HEK293 (cell line): ENCODE measurements at regions not wholly inside any gene's neighbourhood (a gene's known extent, or its start where the extent isn't known, plus 50 kb on each side); places are given as distances from the start of the nearest gene placed in this dataset.

Experiments used
- CTCF ChIA-PET: fragments of 350-600 bp; formaldehyde crosslinking; extraction: SDS; loops from one replicate; lab custom pipeline; 2021; ENCODE audit warnings: antibody characterized with exemption; lab: Yijun Ruan, JAX
- POLR2A ChIA-PET: fragments of 300-600 bp; formaldehyde crosslinking; extraction: SDS; loops from one replicate; lab custom pipeline; 2020; ENCODE audit warnings: antibody characterized with exemption, inconsistent platforms; lab: Yijun Ruan, JAX
- H3K27ac ChIP-seq: fragments of 200-500 bp; sonication (Bioruptor generic); 2 replicates; pipeline ENCODE4 v1.5.1; 2014; ENCODE audit warnings: low read depth, low read length, control low read depth, inconsistent platforms; ENCODE audit errors: extremely low read depth
- H3K36me3 ChIP-seq, 2 experiments: fragments of 200-500 bp in 1 of 2; sonication (Bioruptor generic) in 1 of 2; 1 replicate in 1 of 2; 2 replicates in 1 of 2; pipeline ENCODE4 v1.5.1; 2014 to 2017; ENCODE audit warnings: inconsistent platforms in 2 of 2, low read length in 2 of 2; ENCODE audit not compliant: control insufficient read depth in 2 of 2, insufficient read depth in 1 of 2
- H3K4me1 ChIP-seq: fragments of 200-500 bp; sonication (Bioruptor generic); 2 replicates; pipeline ENCODE4 v1.5.1; 2014; ENCODE audit warnings: mild to moderate bottlenecking, low read length, inconsistent platforms; ENCODE audit not compliant: control insufficient read depth, insufficient read depth
- H3K4me3 ChIP-seq: 2 replicates; pipeline ENCODE4 v1.5.1; 2011; ENCODE audit warnings: low read depth, mild to moderate bottlenecking, control low read depth, low read length, moderate library complexity
- H3K9me3 ChIP-seq: fragments of 200-500 bp; sonication (Bioruptor generic); 2 replicates; pipeline ENCODE4 v1.5.1; 2014; ENCODE audit warnings: low read depth, low read length, inconsistent platforms; ENCODE audit not compliant: control insufficient read depth, insufficient read depth
- PRDM4 ChIP-seq: fragments of 450-650 bp; formaldehyde crosslinking; IDR thresholded peaks from 2 replicates; pipeline ENCODE4 v1.5.1; 2017; ENCODE audit warnings: missing biosample characterization, missing genetic modification characterization
- REST ChIP-seq: fragments of 450-650 bp; formaldehyde crosslinking; IDR thresholded peaks from 2 replicates; pipeline ENCODE4 v1.5.1; 2016; ENCODE audit warnings: missing biosample characterization, missing genetic modification characterization
- SALL2 ChIP-seq: fragments of 450-650 bp; formaldehyde crosslinking; IDR thresholded peaks from 2 replicates; pipeline ENCODE4 v1.5.0; 2017; ENCODE audit warnings: missing biosample characterization, mild to moderate bottlenecking, missing genetic modification characterization, borderline replicate concordance
- YY1 ChIP-seq: fragments of 450-650 bp; formaldehyde crosslinking; IDR thresholded peaks from 2 replicates; pipeline ENCODE4 v1.5.1; 2018; ENCODE audit warnings: missing biosample characterization, missing genetic modification characterization
- ZFP69B ChIP-seq: fragments of 450-650 bp; formaldehyde crosslinking; IDR thresholded peaks from 2 replicates; pipeline ENCODE4 v1.5.1; 2016; ENCODE audit warnings: missing biosample characterization, missing genetic modification characterization
- ZNF324 ChIP-seq: fragments of 450-650 bp; formaldehyde crosslinking; IDR thresholded peaks from 2 replicates; pipeline ENCODE4 v1.5.1; 2016; ENCODE audit warnings: missing biosample characterization, missing genetic modification characterization
- ZNF37A ChIP-seq: fragments of 450-650 bp; IDR thresholded peaks from 2 replicates; pipeline ENCODE4 v1.5.1; 2018; ENCODE audit warnings: missing biosample characterization, missing genetic modification characterization
- ZNF449 ChIP-seq: fragments of 450-650 bp; formaldehyde crosslinking; IDR thresholded peaks from 2 replicates; pipeline ENCODE4 v1.5.1; 2017; ENCODE audit warnings: missing biosample characterization, mild to moderate bottlenecking, missing genetic modification characterization, moderate library complexity
- ZNF514 ChIP-seq: fragments of 450-650 bp; formaldehyde crosslinking; IDR thresholded peaks from 2 replicates; pipeline ENCODE4 v1.5.1; 2016; ENCODE audit warnings: missing biosample characterization, missing genetic modification characterization
- ZNF555 ChIP-seq: fragments of 450-650 bp; formaldehyde crosslinking; conservative IDR thresholded peaks from 2 replicates; pipeline ENCODE4 v1.5.1; 2017; ENCODE audit warnings: missing biosample characterization, mild to moderate bottlenecking, missing genetic modification characterization, inconsistent platforms
- ZNF610 ChIP-seq: fragments of 450-650 bp; formaldehyde crosslinking; IDR thresholded peaks from 2 replicates; pipeline ENCODE4 v1.5.1; 2016; ENCODE audit warnings: missing biosample characterization, missing genetic modification characterization, borderline replicate concordance
- ZNF792 ChIP-seq: fragments of 450-650 bp; formaldehyde crosslinking; IDR thresholded peaks from 2 replicates; pipeline ENCODE4 v1.5.1; 2016; ENCODE audit warnings: missing biosample characterization, missing genetic modification characterization
- TF ChIP-seq, protein P1 (sequence below): fragments of 450-650 bp; formaldehyde crosslinking; IDR thresholded peaks from 2 replicates; pipeline ENCODE4 v1.5.1; 2016; ENCODE audit warnings: missing biosample characterization, missing genetic modification characterization, borderline replicate concordance

GRCh38 chr2:118661179-118661578 lies 186.3 kb downstream of the EN1 start (continued):
- TF ChIP-seq ZNF555 = no peak
- no peak for TF ChIP-seq ZFP69B
- TF ChIP-seq YY1 (tag by site-specific recombination) = no peak
- no peak for TF ChIP-seq ZNF792
- no peak for TF ChIP-seq REST (tag by site-specific recombination)

GRCh38 chr2:118658596-118659198 lies 188.8 kb downstream of the EN1 start:
- ChIA-PET POLR2A (no interaction called here), CTCF (interaction anchor here (0.5 kb wide), 1 partner anchor 14 kb away, joined by 3 read pairs; no protein-coding TSS in a partner anchor)
- TF ChIP-seq, protein P1, sequence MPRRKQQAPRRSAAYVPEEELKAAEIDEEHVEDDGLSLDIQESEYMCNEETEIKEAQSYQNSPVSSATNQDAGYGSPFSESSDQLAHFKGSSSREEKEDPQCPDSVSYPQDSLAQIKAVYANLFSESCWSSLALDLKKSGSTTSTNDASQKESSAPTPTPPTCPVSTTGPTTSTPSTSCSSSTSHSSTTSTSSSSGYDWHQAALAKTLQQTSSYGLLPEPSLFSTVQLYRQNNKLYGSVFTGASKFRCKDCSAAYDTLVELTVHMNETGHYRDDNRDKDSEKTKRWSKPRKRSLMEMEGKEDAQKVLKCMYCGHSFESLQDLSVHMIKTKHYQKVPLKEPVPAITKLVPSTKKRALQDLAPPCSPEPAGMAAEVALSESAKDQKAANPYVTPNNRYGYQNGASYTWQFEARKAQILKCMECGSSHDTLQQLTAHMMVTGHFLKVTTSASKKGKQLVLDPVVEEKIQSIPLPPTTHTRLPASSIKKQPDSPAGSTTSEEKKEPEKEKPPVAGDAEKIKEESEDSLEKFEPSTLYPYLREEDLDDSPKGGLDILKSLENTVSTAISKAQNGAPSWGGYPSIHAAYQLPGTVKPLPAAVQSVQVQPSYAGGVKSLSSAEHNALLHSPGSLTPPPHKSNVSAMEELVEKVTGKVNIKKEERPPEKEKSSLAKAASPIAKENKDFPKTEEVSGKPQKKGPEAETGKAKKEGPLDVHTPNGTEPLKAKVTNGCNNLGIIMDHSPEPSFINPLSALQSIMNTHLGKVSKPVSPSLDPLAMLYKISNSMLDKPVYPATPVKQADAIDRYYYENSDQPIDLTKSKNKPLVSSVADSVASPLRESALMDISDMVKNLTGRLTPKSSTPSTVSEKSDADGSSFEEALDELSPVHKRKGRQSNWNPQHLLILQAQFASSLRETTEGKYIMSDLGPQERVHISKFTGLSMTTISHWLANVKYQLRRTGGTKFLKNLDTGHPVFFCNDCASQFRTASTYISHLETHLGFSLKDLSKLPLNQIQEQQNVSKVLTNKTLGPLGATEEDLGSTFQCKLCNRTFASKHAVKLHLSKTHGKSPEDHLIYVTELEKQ = no peak
- TF ChIP-seq ZNF610 (tag by site-specific recombination) (no peak), PRDM4 (tag by site-specific recombination) (no peak), ZNF324 (tag by site-specific recombination) (no peak), SALL2 (tag by site-specific recombination) (no peak), ZNF37A (tag by site-specific recombination) (no peak), ZNF449 (tag by site-specific recombination) (no peak), ZNF514 (tag by site-specific recombination) (no peak)
- Histone ChIP-seq H3K4me3 (no peak overlapping the region), H3K27ac (no peak overlapping the region), H3K9me3 (no peaks in the 10 kb centered on the region), H3K36me3 (no peaks in the 10 kb centered on the region), H3K4me1 (no peaks in the 10 kb centered on the region)
